HEK293T (cell line): ENCODE measurements at regions not wholly inside any gene's neighbourhood (a gene's known extent, or its start where the extent isn't known, plus 50 kb on each side); places are given as distances from the start of the nearest gene placed in this dataset.

ENCODE experiments used
- CTCF ChIA-PET: fragments of 350-600 bp; formaldehyde crosslinking; extraction: SDS; loops from one replicate; lab custom pipeline; 2021; ENCODE audit warnings: antibody characterized with exemption, inconsistent platforms; lab: Yijun Ruan, JAX
- POLR2A ChIA-PET: fragments of 350-600 bp; formaldehyde crosslinking; extraction: SDS; loops from one replicate; lab custom pipeline; 2020; ENCODE audit warnings: antibody characterized with exemption, inconsistent platforms; lab: Yijun Ruan, JAX
- DNase-seq: peaks from one replicate; pipeline ENCODE4 v3.0.0; 2012; ENCODE audit warnings: mixed read lengths; ENCODE audit errors: extremely low spot score
- ARNT ChIP-seq: fragments of 450-650 bp; IDR thresholded peaks from 2 replicates; pipeline ENCODE4 v1.6.1; 2017; ENCODE audit warnings: mild to moderate bottlenecking
- BHLHE40 ChIP-seq: fragments of 450-650 bp; IDR thresholded peaks from 2 replicates; pipeline ENCODE4 v1.6.1; 2016; ENCODE audit warnings: mild to moderate bottlenecking, moderate library complexity, borderline replicate concordance
- CTBP1 ChIP-seq: fragments of 450-650 bp; IDR thresholded peaks from 2 replicates; pipeline ENCODE4 v1.6.1; 2016; ENCODE audit warnings: borderline replicate concordance
- ELF4 ChIP-seq: fragments of 450-650 bp; IDR thresholded peaks from 2 replicates; pipeline ENCODE4 v1.6.1; 2017; ENCODE audit warnings: antibody characterized with exemption
- FOXA1 ChIP-seq: fragments of 450-650 bp; IDR thresholded peaks from 2 replicates; pipeline ENCODE4 v1.6.1; 2016; ENCODE audit warnings: mild to moderate bottlenecking
- FOXK2 ChIP-seq: fragments of 450-650 bp; IDR thresholded peaks from 2 replicates; pipeline ENCODE4 v1.6.1; 2016; ENCODE audit warnings: mild to moderate bottlenecking
- FOXM1 ChIP-seq: fragments of 450-650 bp; IDR thresholded peaks from 2 replicates; pipeline ENCODE4 v1.6.1; 2017; ENCODE audit warnings: mild to moderate bottlenecking, borderline replicate concordance
- HDGF ChIP-seq: fragments of 450-650 bp; IDR thresholded peaks from 2 replicates; pipeline ENCODE4 v1.6.1; 2017; ENCODE audit warnings: antibody characterized with exemption, borderline replicate concordance
- L3MBTL2 ChIP-seq: fragments of 450-650 bp; conservative IDR thresholded peaks from 2 replicates; pipeline ENCODE4 v1.6.1; 2016; ENCODE audit warnings: mild to moderate bottlenecking
- LEF1 ChIP-seq: fragments of 450-650 bp; IDR thresholded peaks from 2 replicates; pipeline ENCODE4 v1.6.1; 2017; ENCODE audit warnings: mild to moderate bottlenecking, borderline replicate concordance
- NFRKB ChIP-seq: fragments of 450-650 bp; IDR thresholded peaks from 2 replicates; pipeline ENCODE4 v1.6.1; 2016; ENCODE audit warnings: mild to moderate bottlenecking, moderate library complexity
- PKNOX1 ChIP-seq: fragments of 450-650 bp; IDR thresholded peaks from 2 replicates; pipeline ENCODE4 v1.6.1; 2016
- SP1 ChIP-seq: fragments of 450-650 bp; IDR thresholded peaks from 2 replicates; pipeline ENCODE4 v1.6.1; 2017
- SUZ12 ChIP-seq: fragments of 450-650 bp; IDR thresholded peaks from 2 replicates; pipeline ENCODE4 v1.6.1; 2016; ENCODE audit warnings: mild to moderate bottlenecking
- TARDBP ChIP-seq: fragments of 450-650 bp; IDR thresholded peaks from 2 replicates; pipeline ENCODE4 v1.6.1; 2016
- ZNF384 ChIP-seq: fragments of 450-650 bp; IDR thresholded peaks from 2 replicates; pipeline ENCODE4 v1.6.1; 2016

GRCh38 chr1:189151361-189151760, 1326.3 kb downstream of the BRINP3 start:
- CTCF ChIA-PET = no interaction called here
- TF ChIP-seq BHLHE40 (no peak), HDGF (no peak), TARDBP (no peak), FOXA1 (no peak), SUZ12 (no peak), ELF4 (no peak), NFRKB (no peak), ZNF384 (no peak), PKNOX1 (no peak), CTBP1 (no peak)
- DNase-seq = no peak
- POLR2A ChIA-PET = no interaction called here

DNA sequence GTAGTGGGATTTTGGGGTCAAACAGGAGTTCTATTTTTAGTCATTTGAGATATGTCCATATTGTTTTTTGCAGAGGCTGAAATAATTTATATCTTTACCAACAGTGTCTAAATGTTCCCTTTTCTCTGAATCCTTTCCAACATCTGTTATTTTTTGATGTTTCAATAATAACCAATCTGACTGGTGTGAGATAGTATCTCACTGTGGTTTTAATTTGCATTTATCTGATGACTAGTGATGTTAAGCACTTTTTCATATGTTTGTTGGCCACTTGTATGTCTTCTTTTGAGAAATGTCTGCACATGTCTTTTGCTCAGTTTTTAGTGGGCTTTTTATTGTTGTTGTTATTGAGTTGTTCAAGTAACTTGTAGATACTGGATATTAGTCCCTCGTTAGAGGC, 1325.0 kb downstream of the BRINP3 start:
- TF ChIP-seq ELF4 (no peak), ARNT (no peak), L3MBTL2 (no peak), NFRKB (no peak), BHLHE40 (no peak), FOXK2 (no peak), PKNOX1 (no peak)
- DNase-seq = no peak
- POLR2A ChIA-PET = no interaction called here
- CTCF ChIA-PET = no interaction called here

DNA sequence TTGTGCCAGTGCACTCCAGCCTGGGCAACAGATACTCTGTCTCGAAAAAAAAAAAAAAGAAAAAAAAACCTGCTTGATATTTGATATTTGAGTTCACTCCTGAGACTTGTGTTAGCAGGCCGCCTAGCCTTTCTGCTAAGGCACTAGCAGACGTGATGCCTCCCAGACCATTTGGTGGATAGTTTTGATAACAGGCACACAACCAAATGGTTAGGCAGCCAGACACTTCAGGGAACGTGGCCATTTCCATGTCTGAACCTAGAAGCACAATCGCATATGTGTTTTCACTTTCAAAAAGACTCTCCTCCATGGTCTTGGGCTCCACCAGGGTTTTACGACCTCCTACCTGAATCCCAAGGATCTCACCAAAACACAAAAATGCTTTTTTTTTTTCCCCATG, 1319.5 kb downstream of the BRINP3 start:
- CTCF ChIA-PET = no interaction called here
- TF ChIP-seq BHLHE40 = no peak
- TF ChIP-seq PKNOX1 = no peak
- no peak for TF ChIP-seq FOXM1
- TF ChIP-seq SUZ12 = no peak
- TF ChIP-seq ZNF384 = no peak
- TF ChIP-seq FOXA1 = no peak
- TF ChIP-seq LEF1 = no peak
- no peak for TF ChIP-seq SP1
- no peak for TF ChIP-seq HDGF
- no peak for TF ChIP-seq TARDBP
- POLR2A ChIA-PET = no interaction called here

GRCh38 chr1:189175889-189176288, 1301.8 kb downstream of the BRINP3 start:
- POLR2A ChIA-PET = no interaction called here
- DNase-seq = no peak
- CTCF ChIA-PET = no interaction called here
- TF ChIP-seq TARDBP = no peak
- TF ChIP-seq LEF1 = no peak
- TF ChIP-seq ZNF384 = no peak
- no peak for TF ChIP-seq SUZ12
- no peak for TF ChIP-seq PKNOX1
- TF ChIP-seq ELF4 = no peak
- no peak for TF ChIP-seq BHLHE40
- no peak for TF ChIP-seq FOXK2
- no peak for TF ChIP-seq CTBP1
- TF ChIP-seq HDGF = no peak
- no peak for TF ChIP-seq L3MBTL2

More for the DNA sequence above, 1319.5 kb downstream of the BRINP3 start:
- DNase-seq = no peak

DNA sequence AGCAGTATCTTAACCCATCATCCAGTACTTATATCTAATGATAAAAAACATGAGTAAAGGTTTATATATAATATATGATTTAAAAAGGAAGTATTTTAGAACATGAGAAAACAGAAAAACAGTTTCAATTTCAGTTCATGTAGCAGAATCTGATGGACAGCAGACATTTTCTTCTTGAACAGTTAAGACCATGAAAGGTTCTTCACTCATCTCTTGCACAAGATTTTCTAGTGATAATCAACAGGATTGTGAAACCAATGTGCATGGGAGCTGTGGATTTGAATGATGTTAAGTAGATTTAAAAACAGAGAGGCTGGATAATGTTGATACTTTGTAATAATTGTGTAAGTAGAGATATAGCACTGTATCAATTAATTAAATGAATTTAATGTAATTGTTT, 1297.6 kb downstream of the BRINP3 start:
- DNase-seq = no peak
- TF ChIP-seq FOXA1 = no peak
- TF ChIP-seq HDGF = no peak
- no peak for TF ChIP-seq PKNOX1
- TF ChIP-seq NFRKB = no peak
- no peak for TF ChIP-seq CTBP1
- TF ChIP-seq SP1 = no peak
- TF ChIP-seq ZNF384 = no peak
- TF ChIP-seq SUZ12 = no peak
- TF ChIP-seq BHLHE40 = no peak
- no peak for TF ChIP-seq LEF1
- TF ChIP-seq TARDBP = no peak
- POLR2A ChIA-PET = no interaction called here
- CTCF ChIA-PET = no interaction called here

DNA sequence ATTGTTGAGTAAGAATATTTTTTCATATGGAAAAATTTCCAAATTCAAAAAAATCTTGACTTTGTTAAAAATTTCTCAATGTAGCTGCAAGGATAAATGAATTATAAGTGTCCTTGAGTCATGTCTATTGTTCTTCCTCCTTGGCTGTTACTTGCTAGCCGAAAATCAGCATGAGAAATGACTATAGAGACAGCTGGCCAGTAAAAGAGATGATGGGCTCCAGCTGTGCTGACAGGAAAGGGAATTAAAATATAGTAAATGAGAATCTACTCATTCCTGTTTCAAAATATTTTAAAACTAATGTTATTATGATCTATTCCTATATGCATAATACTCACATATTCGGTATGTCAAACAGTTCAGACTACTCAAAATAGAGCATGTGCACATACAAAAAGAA, 1292.6 kb downstream of the BRINP3 start:
- DNase-seq = no peak
- ChIA-PET POLR2A (no interaction called here), CTCF (no interaction called here)
- TF ChIP-seq CTBP1 (no peak), PKNOX1 (no peak), HDGF (no peak), SUZ12 (no peak), NFRKB (no peak), ZNF384 (no peak), ARNT (no peak), LEF1 (no peak), L3MBTL2 (no peak), FOXM1 (no peak), ELF4 (no peak), SP1 (no peak), BHLHE40 (no peak), FOXK2 (no peak), FOXA1 (no peak), TARDBP (no peak)
